A549 (cell line): ENCODE measurements at regions not wholly inside any gene's neighbourhood (a gene's known extent, or its start where the extent isn't known, plus 50 kb on each side); places are given as distances from the start of the nearest gene placed in this dataset.
"Not testable (repeated sequence)": the region's sequence is repeated elsewhere in the genome, so short reads cannot be mapped to it uniquely, and the experiment has no call there.

ENCODE experiments used
- BHLHE40 ChIP-seq: IDR thresholded peaks from 2 replicates; pipeline ENCODE4 v1.6.1; 2012; ENCODE audit warnings: low read depth, low read length, inconsistent platforms
- CHD4 ChIP-seq: fragments of 200-600 bp; sonication (generic); IDR thresholded peaks from 2 replicates; pipeline ENCODE4 v1.6.1; 2016; ENCODE audit warnings: antibody characterized with exemption, mild to moderate bottlenecking, borderline replicate concordance
- CTCF ChIP-seq: fragments of >200 bp; sonication (Bioruptor Twin); formaldehyde crosslinking; IDR thresholded peaks from 3 replicates; pipeline ENCODE4 v1.5.1; 2016
- EP300 ChIP-seq, 2 experiments: fragments of >200 bp; sonication (Bioruptor Twin); formaldehyde crosslinking; IDR thresholded peaks; 2 replicates in 1 of 2; 3 replicates in 1 of 2; pipeline ENCODE4 v1.6.1; 2016 to 2017
- FOSB ChIP-seq: fragments of 250-450 bp; sonication (Bioruptor Pico); IDR thresholded peaks from 2 replicates; pipeline ENCODE4 v1.5.0; 2020; ENCODE audit warnings: mild to moderate bottlenecking, moderate library complexity
- KDM1A ChIP-seq: fragments of 200-600 bp; sonication (generic); IDR thresholded peaks from 2 replicates; pipeline ENCODE4 v1.6.1; 2016; ENCODE audit warnings: low read depth, mild to moderate bottlenecking
- MAFK ChIP-seq: fragments of 450-650 bp; IDR thresholded peaks from 2 replicates; pipeline ENCODE4 v1.6.1; 2014; ENCODE audit not compliant: partially characterized antibody
- MAX ChIP-seq: IDR thresholded peaks from 2 replicates; pipeline ENCODE4 v1.6.1; 2012
- MAZ ChIP-seq: fragments of 150-350 bp; IDR thresholded peaks from 2 replicates; pipeline ENCODE4 v1.6.1; 2014; ENCODE audit warnings: antibody characterized with exemption, low read depth, low read length, borderline replicate concordance
- POLR2A ChIP-seq: IDR thresholded peaks from 2 replicates; pipeline ENCODE4 v1.6.1; 2012; ENCODE audit warnings: mild to moderate bottlenecking, low read length
- REST ChIP-seq: fragments of 200-600 bp; sonication (generic); IDR thresholded peaks from 2 replicates; pipeline ENCODE4 v1.6.1; 2016; ENCODE audit warnings: antibody characterized with exemption, mild to moderate bottlenecking, moderate library complexity
- RFX5 ChIP-seq: fragments of 450-650 bp; IDR thresholded peaks from 2 replicates; pipeline ENCODE4 v1.7.1; 2014; ENCODE audit warnings: antibody characterized with exemption, mild to moderate bottlenecking, moderate library complexity
- SMC3 ChIP-seq: fragments of >200 bp; sonication (Bioruptor Twin); formaldehyde crosslinking; IDR thresholded peaks from 3 replicates; pipeline ENCODE4 v1.6.1; 2018; ENCODE audit warnings: inconsistent platforms
- ZNF302 ChIP-seq: fragments of 250-450 bp; sonication (Bioruptor Pico); IDR thresholded peaks from 2 replicates; pipeline ENCODE4 v1.9.0; 2021; ENCODE audit warnings: inconsistent platforms, mild to moderate bottlenecking, moderate library complexity

GRCh38 chr6:104673078-104673477 is 186.6 kb downstream of the HACE1 start:
- TF ChIP-seq BHLHE40; CTCF; POLR2A; ZNF302; FOSB (CRISPR knock-in tag); EP300 (IDR thresholded peaks at IDR 0.05); KDM1A; SMC3; REST; MAZ; RFX5; MAX; MAFK; CHD4: not testable (repeated sequence)
